K562 (cell line): ENCODE measurements at regions not wholly inside any gene's neighbourhood (a gene's known extent, or its start where the extent isn't known, plus 50 kb on each side); places are given as distances from the start of the nearest gene placed in this dataset.

Experiments
- ATAC-seq: fragments of 200-7000 bp; cut with Tn5 transposase; 3 replicates; pipeline ENCODE4 v1.9.1; 2020; ENCODE audit warnings: moderate library complexity
- BruUV-seq: library from RNA; stranded (reverse); fragments of 400-500 nt; replicated peaks from 2 replicates; lab custom pipeline; 2021; lab: Mats Ljungman, UMichigan
- CTCF ChIA-PET: fragments of 300-600 bp; formaldehyde crosslinking; extraction: SDS; loops from one replicate; lab custom pipeline; 2021; ENCODE audit warnings: low intra/inter-chr PET ratio; lab: Yijun Ruan, JAX
- POLR2A ChIA-PET: fragments of 300-600, 350-650 bp; sonication (Branson Sonifier 250); formaldehyde crosslinking; extraction: SDS; loops from one replicate; lab custom pipeline; 2021; ENCODE audit warnings: antibody characterized with exemption, inconsistent platforms; lab: Yijun Ruan, JAX
- DNase-seq, 4 experiments: peaks; one replicate each; pipeline versions ENCODE4 v3.0.0 to v3.0.0-alpha.2; 2011 to 2018; ENCODE audit warnings: low spot score in 3 of 4, mixed read lengths in 3 of 4; ENCODE audit errors: extremely low read depth in 1 of 4
- FAIRE-seq: peaks from 2 replicates; lab custom pipeline; 2011; peaks lifted over from hg19 to GRCh38; lab: Jason Lieb, UNC
- H2AFZ ChIP-seq: 2 replicates; pipeline ENCODE4 v1.6.0; 2011; ENCODE audit warnings: low read depth, low read length, control low read depth, inconsistent platforms
- H3K27ac ChIP-seq: fragments of 200-600 bp; 3 replicates; pipeline ENCODE4 v1.8.0; 2011; ENCODE audit warnings: low read depth, mild to moderate bottlenecking, control low read depth, inconsistent platforms, low read length, moderate library complexity, mixed read lengths; ENCODE audit errors: extremely low read depth
- H3K27me3 ChIP-seq, 2 experiments: fragments of 300-600 bp in 1 of 2; 2 replicates in 1 of 2; 3 replicates in 1 of 2; pipeline versions ENCODE4 v1.6.0 to v1.8.0; 2011; ENCODE audit warnings: inconsistent platforms in 2 of 2, low read length in 2 of 2, mild to moderate bottlenecking in 1 of 2, mixed read lengths in 1 of 2, moderate library complexity in 1 of 2; ENCODE audit not compliant: control insufficient read depth in 2 of 2, insufficient read depth in 2 of 2
- H3K36me3 ChIP-seq: fragments of 300-600 bp; 3 replicates; pipeline ENCODE4 v1.8.0; 2011; ENCODE audit warnings: mild to moderate bottlenecking, low read length, inconsistent platforms; ENCODE audit not compliant: control insufficient read depth, insufficient read depth
- H3K4me1 ChIP-seq, 2 experiments: fragments of 200-600 bp in 1 of 2; replicated peaks in 1 of 2; 2 replicates in 1 of 2; 3 replicates in 1 of 2; pipeline versions ENCODE4 v1.5.1 to v1.8.0; 2011; ENCODE audit warnings: inconsistent platforms in 2 of 2, low read length in 2 of 2, mild to moderate bottlenecking in 1 of 2, mixed read lengths in 1 of 2, moderate library complexity in 1 of 2; ENCODE audit not compliant: control insufficient read depth in 2 of 2, insufficient read depth in 2 of 2
- H3K4me2 ChIP-seq: 2 replicates; pipeline ENCODE4 v1.6.1; 2011; ENCODE audit warnings: low read length, control low read depth, inconsistent platforms, mixed read lengths; ENCODE audit not compliant: insufficient read depth
- H3K4me3 ChIP-seq: fragments of 200-600 bp; sonication (generic), shearing (Covaris generic); 2 replicates; pipeline ENCODE4 v1.5.1; 2016; ENCODE audit warnings: control low read depth, inconsistent platforms
- H3K79me2 ChIP-seq: fragments of 200-600 bp; 3 replicates; pipeline ENCODE4 v1.8.0; 2011; ENCODE audit warnings: low read length, inconsistent platforms; ENCODE audit not compliant: control insufficient read depth, insufficient read depth
- H3K9ac ChIP-seq, 2 experiments: 2 replicates each; pipeline versions ENCODE4 v1.6.0 to v1.6.1; 2011; ENCODE audit warnings: low read depth in 2 of 2, low read length in 2 of 2, control low read depth in 1 of 2, inconsistent platforms in 1 of 2, mild to moderate bottlenecking in 1 of 2, mixed read lengths in 1 of 2; ENCODE audit not compliant: insufficient read depth in 1 of 2
- H3K9me1 ChIP-seq: one replicate; pipeline ENCODE4 v1.6.0; 2011; ENCODE audit warnings: inconsistent platforms, mild to moderate bottlenecking, low read length, moderate library complexity; ENCODE audit not compliant: control insufficient read depth, insufficient read depth
- H3K9me3 ChIP-seq: replicated peaks from 2 replicates; pipeline ENCODE4 v1.5.1; 2011; ENCODE audit warnings: low read depth, low read length, inconsistent platforms; ENCODE audit not compliant: control insufficient read depth, insufficient read depth
- H4K20me1 ChIP-seq: replicated peaks from 2 replicates; pipeline ENCODE4 v1.6.1; 2011; ENCODE audit warnings: low read length, inconsistent platforms, mixed read lengths; ENCODE audit not compliant: control insufficient read depth, insufficient read depth
- BDP1 ChIP-seq: IDR thresholded peaks from 3 replicates; pipeline ENCODE4 v1.6.1; 2011; ENCODE audit not compliant: insufficient read length, insufficient read depth
- IRF9 ChIP-seq: fragments of 450-650 bp; IDR thresholded peaks from 2 replicates; pipeline ENCODE4 v1.6.1; 2016; ENCODE audit warnings: missing biosample characterization, missing genetic modification characterization
- LEF1 ChIP-seq: fragments of 450-650 bp; IDR thresholded peaks from 2 replicates; pipeline ENCODE4 v1.6.1; 2016; ENCODE audit warnings: mild to moderate bottlenecking
- SMC3 ChIP-seq: conservative IDR thresholded peaks from 2 replicates; pipeline ENCODE4 v1.6.1; 2011; ENCODE audit warnings: low read depth, low read length, improper control_type of control experiment; ENCODE audit not compliant: insufficient read depth
- SNIP1 ChIP-seq: fragments of 450-650 bp; IDR thresholded peaks from 2 replicates; pipeline ENCODE4 v1.7.1; 2017; ENCODE audit warnings: low read depth, mild to moderate bottlenecking
- TARDBP ChIP-seq: fragments of 450-650 bp; IDR thresholded peaks from 2 replicates; pipeline ENCODE4 v1.6.1; 2016
- THRB ChIP-seq: fragments of 450-650 bp; formaldehyde crosslinking; conservative IDR thresholded peaks from 2 replicates; pipeline ENCODE4 v1.4.0; 2022; ENCODE audit warnings: mild to moderate bottlenecking, missing genetic modification characterization
- ZNF197 ChIP-seq: fragments of 200-800 bp; sonication (Bioruptor generic); IDR thresholded peaks from 2 replicates; pipeline ENCODE4 v1.6.1; 2016; ENCODE audit warnings: low read depth, missing genetic modification characterization, missing compliant biosample characterization
- ZNF280B ChIP-seq: fragments of 250-450 bp; sonication (Bioruptor Pico); IDR thresholded peaks from 2 replicates; pipeline ENCODE4 v1.5.1; 2021; ENCODE audit warnings: mild to moderate bottlenecking
- ZNF766 ChIP-seq: fragments of 200-800 bp; sonication (Bioruptor generic); conservative IDR thresholded peaks from 2 replicates; pipeline ENCODE4 v1.6.1; 2016; ENCODE audit warnings: missing genetic modification characterization, missing compliant biosample characterization
- WGBS: fragments of 100-300 bp; shearing (Covaris generic); methylation state at CpG from one replicate; pipeline ENCODE4 v1.1.6; 2016; ENCODE audit warnings: low coverage, mixed read lengths; ENCODE audit not compliant: insufficient coverage; ENCODE audit errors: missing lambda C conversion rate; 5-methylcytosine and 5-hydroxymethylcytosine counted together
- in situ Hi-C: fragments of 300-500 bp; cut with MboI; formaldehyde crosslinking; loops from 4 replicates; pipeline ENCODE4 v1.15.0; 2018; ENCODE audit warnings: inconsistent platforms, mixed read lengths
- intact Hi-C: fragments of 100-400 bp; cut with micrococcal nuclease; formaldehyde crosslinking; loops from 2 replicates; pipeline ENCODE4 v1.14.2; 2022

GRCh38 chr3:127365163-127365798 is 77.4 kb upstream of the PRR20G start:
- Histone ChIP-seq H3K27me3 (no peaks in the 10 kb centered on the region; a peak in 1 of 5 replicates), H3K36me3 (no peaks in the 10 kb centered on the region), H4K20me1 (no peaks in the 10 kb centered on the region), H3K9me3 (no peaks in the 10 kb centered on the region), H3K4me1 (no peaks in the 10 kb centered on the region), H3K9ac (no peak overlapping the region), H3K4me2 (no peak overlapping the region), H2AFZ (no peak overlapping the region), H3K4me3 (no peak overlapping the region), H3K9me1 (no peaks in the 10 kb centered on the region), H3K27ac (no peak overlapping the region), H3K79me2 (no peaks in the 10 kb centered on the region)
- WGBS = 0% methylated on average over 5 of the region's 7 CpGs
- BruUV-seq = no TSS peak
- intact Hi-C loops = no loop called here
- TF ChIP-seq TARDBP = no peak
- ChIA-PET POLR2A (no interaction called here), CTCF (no interaction called here)
- FAIRE-seq = no peak
- in situ Hi-C loops = no loop called here
- no peak for DNase-seq
- ATAC-seq = no peak

GRCh38 chr3:127363891-127364290 is 76.0 kb upstream of the PRR20G start:
- Histone ChIP-seq H3K9me3 (no peaks in the 10 kb centered on the region), H3K4me3 (no peak overlapping the region), H3K27me3 (no peaks in the 10 kb centered on the region; a peak in 1 of 5 replicates), H3K9ac (no peak overlapping the region), H3K4me1 (no peaks in the 10 kb centered on the region), H2AFZ (no peak overlapping the region), H3K79me2 (no peaks in the 10 kb centered on the region), H3K27ac (no peak overlapping the region), H3K9me1 (no peaks in the 10 kb centered on the region), H4K20me1 (no peaks in the 10 kb centered on the region), H3K4me2 (no peak overlapping the region), H3K36me3 (no peaks in the 10 kb centered on the region)
- DNase-seq = no peak
- CTCF ChIA-PET = no interaction called here
- 0% methylated on average over 3 of the region's 3 CpGs for WGBS
- in situ Hi-C loops = no loop called here
- FAIRE-seq = no peak
- no peak for ATAC-seq
- TF ChIP-seq ZNF280B (no peak), BDP1 (no peak), LEF1 (no peak), THRB (CRISPR knock-in tag) (no peak), SNIP1 (no peak), ZNF197 (CRISPR knock-in tag) (no peak), SMC3 (no peak), ZNF766 (no peak), IRF9 (tag) (no peak)
- POLR2A ChIA-PET = no interaction called here
- BruUV-seq = no TSS peak
- intact Hi-C loops = no loop called here
